Right cardiac atrium (tissue), 5 donors: ENCODE measurements at regions not wholly inside any gene's neighbourhood (a gene's known extent, or its start where the extent isn't known, plus 50 kb on each side); places are given as distances from the start of the nearest gene placed in this dataset.
"Not testable (repeated sequence)": the region's sequence is repeated elsewhere in the genome, so short reads cannot be mapped to it uniquely, and the experiment has no call there.

Experiments
- ATAC-seq, 2 donors: fragments of 200-7000 bp; cut with Tn5 transposase; one replicate each; pipeline versions ENCODE4 v1.8.0 to v1.9.1; 2020; ENCODE audit warnings: moderate library complexity in 2 of 2, mild to moderate bottlenecking in 1 of 2
- DNase-seq, 3 donors: peaks; one replicate each; pipeline ENCODE4 v3.0.0-alpha.2; 2020
- H3K27ac ChIP-seq: one replicate; pipeline ENCODE4 v1.5.1; 2013; ENCODE audit warnings: mild to moderate bottlenecking, low read length, control low read depth, moderate library complexity
- H3K27me3 ChIP-seq: one replicate; pipeline ENCODE4 v1.6.1; 2013; ENCODE audit not compliant: control insufficient read depth, insufficient read depth
- H3K4me1 ChIP-seq: one replicate; pipeline ENCODE4 v1.6.1; 2013; ENCODE audit warnings: low read length; ENCODE audit not compliant: control insufficient read depth, insufficient read depth
- H3K4me3 ChIP-seq: one replicate; pipeline ENCODE4 v1.5.1; 2013; ENCODE audit warnings: low read length, control low read depth
- H3K9me3 ChIP-seq: one replicate; pipeline ENCODE4 v1.6.1; 2013; ENCODE audit warnings: low read length; ENCODE audit not compliant: control insufficient read depth
- WGBS: extraction: QIAGEN DNeasy Blood & Tissue Kit; methylation state at CpG from one replicate; pipeline ENCODE4 v1.1.7; 2013; 5-methylcytosine and 5-hydroxymethylcytosine counted together
- intact Hi-C, 4 donors: fragments of 100-400 bp; cut with DNase I; formaldehyde crosslinking; loops; one replicate each; pipeline versions ENCODE4 v1.11.0 to v1.14.0; 2022 to 2023
- donor health status: healthy with polysubstance abuse.
- donor health status: DM: no; HTN: yes; CAD: no.
- donor health status: DM: no; HTN: no; CAD: no.
- donor health status: DM: no; HTN: yes; CAD: no; lungs with severe emphysema.
- donor health status: DM: yes; HTN: yes; CAD: no.

DNA sequence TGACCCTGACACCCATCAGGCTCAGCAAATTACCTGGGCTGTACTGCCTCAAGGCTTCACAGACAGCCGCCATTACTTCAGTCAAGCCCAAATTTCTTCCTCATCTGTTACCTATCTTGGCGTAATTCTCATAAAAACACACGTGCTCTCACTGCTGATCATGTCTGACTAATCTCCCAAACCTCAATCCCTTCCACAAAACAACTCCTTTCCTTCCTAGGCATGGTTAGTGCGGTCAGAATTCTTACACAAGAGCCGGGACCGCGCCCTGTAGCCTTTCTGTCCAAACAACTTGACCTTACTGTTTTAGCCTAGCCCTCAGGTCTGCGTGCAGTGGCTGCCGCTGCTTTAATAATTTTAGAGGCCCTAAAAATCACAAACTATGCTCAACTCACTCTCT, 828.2 kb downstream of the LTN1 start:
- ATAC-seq, H3K4me3 ChIP-seq, H3K27ac ChIP-seq, DNase-seq, H3K27me3 ChIP-seq, H3K4me1 ChIP-seq, H3K9me3 ChIP-seq, intact Hi-C loops: not testable (repeated sequence)
- WGBS, result 85% methylated on average over 9 of the region's 9 CpGs

- H3K9me3 ChIP-seq, H3K27me3 ChIP-seq, H3K4me3 ChIP-seq, DNase-seq, H3K4me1 ChIP-seq, H3K27ac ChIP-seq, intact Hi-C loops, ATAC-seq: not testable (repeated sequence)
- WGBS, result 94% methylated on average over 15 of the region's 15 CpGs
Measured at GRCh38 chr21:28162052-28162451, 830.6 kb downstream of the LTN1 start.

GRCh38 chr21:28160378-28160777, 832.3 kb downstream of the LTN1 start:
- Histone ChIP-seq H3K9me3 (no peaks in the 10 kb centered on the region), H3K4me1 (no peaks in the 10 kb centered on the region), H3K27me3 (no peaks in the 10 kb centered on the region), H3K27ac (no peak overlapping the region), H3K4me3 (no peak overlapping the region)
- no peak for DNase-seq
- WGBS, result 72% methylated on average over 3 of the region's 3 CpGs
- ATAC-seq, result peak; percentile 26 to 36
- intact Hi-C loops, result no loop called here

- Histone ChIP-seq H3K4me3 (no peak overlapping the region), H3K9me3 (no peaks in the 10 kb centered on the region), H3K27me3 (no peaks in the 10 kb centered on the region), H3K27ac (no peak overlapping the region), H3K4me1 (no peaks in the 10 kb centered on the region)
- DNase-seq (no peak), ATAC-seq (no peak)
- intact Hi-C loops, result no loop called here
- 67% methylated on average over 3 of the region's 3 CpGs for WGBS
Measured at GRCh38 chr21:28159396-28159795, 833.3 kb downstream of the LTN1 start.

DNA sequence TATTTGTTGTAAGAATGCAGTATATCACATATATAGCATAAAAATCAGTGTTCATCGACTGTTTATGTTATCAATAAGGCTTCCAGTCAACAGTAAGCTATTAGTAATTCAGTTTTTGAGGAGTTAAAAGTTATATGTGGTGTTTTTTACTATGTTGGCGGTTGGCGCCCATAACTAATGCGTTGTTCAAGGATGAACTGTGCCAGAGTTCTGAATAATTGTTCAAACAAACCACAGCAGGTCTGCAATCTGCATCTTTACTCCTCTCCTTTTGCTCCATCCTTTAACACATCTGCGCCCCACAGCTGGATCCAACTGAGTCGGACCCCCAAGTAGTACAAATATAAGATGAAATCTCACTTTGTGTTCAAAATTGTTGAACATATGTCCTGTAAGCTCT, 836.1 kb downstream of the LTN1 start:
- ATAC-seq (no peak), DNase-seq (no peak)
- Histone ChIP-seq H3K4me3 (no peak overlapping the region), H3K27me3 (no peaks in the 10 kb centered on the region), H3K27ac (no peak overlapping the region), H3K9me3 (no peaks in the 10 kb centered on the region), H3K4me1 (no peaks in the 10 kb centered on the region)
- intact Hi-C loops, result no loop called here
- 95% methylated on average over 6 of the region's 6 CpGs for WGBS

GRCh38 chr21:28154121-28154520, 838.6 kb downstream of the LTN1 start:
- DNase-seq (no peak), ATAC-seq (no peak)
- intact Hi-C loops, result no loop called here
- Histone ChIP-seq H3K27me3 (no peaks in the 10 kb centered on the region), H3K4me1 (no peaks in the 10 kb centered on the region), H3K4me3 (no peak overlapping the region), H3K27ac (no peak overlapping the region), H3K9me3 (no peaks in the 10 kb centered on the region)
- 73% methylated on average over 4 of the region's 4 CpGs for WGBS

DNA sequence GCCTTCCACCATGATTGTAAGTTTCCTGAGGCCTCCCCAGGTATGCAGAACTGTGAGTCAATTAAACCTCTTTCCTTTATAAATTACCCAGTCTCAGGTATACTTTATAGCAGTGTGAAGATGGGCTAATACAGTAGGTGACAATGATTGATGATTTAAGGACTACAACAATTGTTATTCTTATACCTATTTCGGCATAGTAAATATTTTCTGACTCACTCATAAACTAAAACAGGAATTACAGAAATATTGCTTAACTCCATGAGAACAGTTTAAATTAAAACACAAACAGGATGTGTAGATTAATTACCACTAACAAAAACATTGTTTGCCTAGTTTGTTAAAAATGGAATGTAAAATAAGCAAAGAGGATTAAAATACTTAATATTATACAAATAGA, 839.9 kb downstream of the LTN1 start:
- ATAC-seq (no peak), DNase-seq (no peak)
- Histone ChIP-seq H3K4me3 (no peak overlapping the region), H3K4me1 (no peaks in the 10 kb centered on the region), H3K9me3 (no peaks in the 10 kb centered on the region), H3K27me3 (no peaks in the 10 kb centered on the region), H3K27ac (no peak overlapping the region)
- intact Hi-C loops, result no loop called here
- WGBS, result 80% methylated on average over 1 of the region's 1 CpG

- Histone ChIP-seq H3K4me1 (no peaks in the 10 kb centered on the region), H3K4me3 (no peak overlapping the region), H3K27me3 (no peaks in the 10 kb centered on the region), H3K27ac (no peak overlapping the region), H3K9me3 (no peaks in the 10 kb centered on the region)
- WGBS, result 87% methylated on average over 2 of the region's 2 CpGs
- DNase-seq (no peak), ATAC-seq (no peak)
- intact Hi-C loops, result no loop called here
Measured at GRCh38 chr21:28151758-28152157, 840.9 kb downstream of the LTN1 start.

DNA sequence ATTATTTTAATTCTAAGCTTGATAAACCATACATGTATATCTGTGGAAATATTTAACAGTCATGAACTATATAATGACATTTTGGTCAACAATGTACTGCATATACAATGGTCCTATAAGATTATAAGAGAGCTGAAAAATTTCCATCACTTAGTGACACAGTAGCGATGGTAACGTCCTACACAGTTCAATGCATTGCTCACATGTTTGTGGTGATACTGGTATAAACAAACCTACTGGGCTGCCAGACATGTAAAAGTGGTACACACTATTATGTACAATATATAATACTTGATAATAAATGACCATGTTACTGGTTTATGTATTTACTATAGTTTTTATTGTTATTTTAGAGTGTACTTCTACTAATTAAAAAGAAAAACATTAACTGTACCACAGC, 841.9 kb downstream of the LTN1 start:
- H3K4me1 ChIP-seq, result no peaks in the 10 kb centered on the region
- H3K9me3 ChIP-seq, result no peaks in the 10 kb centered on the region
- 96% methylated on average over 2 of the region's 2 CpGs for WGBS
- H3K4me3 ChIP-seq, result no peak overlapping the region
- no peak for DNase-seq
- no peaks in the 10 kb centered on the region for H3K27me3 ChIP-seq
- intact Hi-C loops, result loop anchor here in 1 of 4 donors (1.0 kb wide), 1 partner anchor 33 kb away; no protein-coding TSS in a partner anchor
- no peak overlapping the region for H3K27ac ChIP-seq
- no peak for ATAC-seq

DNA sequence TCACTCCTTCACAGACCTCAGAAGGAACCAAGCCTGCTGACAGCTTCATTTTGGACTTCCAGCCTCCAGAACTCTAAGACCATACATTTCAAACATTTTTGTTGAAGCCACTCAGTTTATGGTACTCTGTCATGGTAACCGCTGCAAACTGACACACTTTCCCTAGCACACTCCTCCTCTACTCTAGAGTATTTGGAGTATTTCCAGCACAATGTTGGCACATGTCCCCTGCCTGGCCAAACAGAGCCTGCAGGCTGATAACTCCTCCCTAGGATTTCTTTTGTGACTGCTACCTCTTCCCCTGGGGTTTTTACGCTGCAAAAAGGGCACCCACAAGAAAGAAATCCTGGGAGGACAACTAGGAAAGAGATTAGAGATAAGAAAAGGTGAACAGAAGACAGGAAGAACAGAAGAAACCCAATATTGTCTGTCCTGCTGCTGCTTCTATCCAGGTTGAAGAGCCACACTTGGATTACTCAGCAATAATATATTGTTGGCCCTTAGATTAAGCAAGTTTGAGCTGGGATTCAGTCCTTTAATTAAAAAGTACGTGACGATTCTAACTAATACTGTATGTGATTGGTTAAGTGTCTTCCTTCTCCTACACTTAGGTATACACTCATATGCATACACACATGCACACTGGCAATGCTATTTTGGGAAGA, 844.1 kb downstream of the LTN1 start:
- Histone ChIP-seq H3K4me3 (no peak overlapping the region), H3K9me3 (no peaks in the 10 kb centered on the region), H3K4me1 (no peaks in the 10 kb centered on the region), H3K27ac (no peak overlapping the region), H3K27me3 (no peaks in the 10 kb centered on the region)
- ATAC-seq, result peak; percentile 73 to 86
- intact Hi-C loops, result no loop called here
- DNase-seq, result no peak
- 62% methylated on average over 4 of the region's 4 CpGs for WGBS

- DNase-seq (no peak), ATAC-seq (no peak)
- Histone ChIP-seq H3K9me3 (no peaks in the 10 kb centered on the region), H3K27ac (no peak overlapping the region), H3K4me1 (no peaks in the 10 kb centered on the region), H3K4me3 (no peak overlapping the region), H3K27me3 (no peaks in the 10 kb centered on the region)
- intact Hi-C loops, result no loop called here
- 95% methylated on average over 4 of the region's 4 CpGs for WGBS
Measured at GRCh38 chr21:28144653-28145052, 848.0 kb downstream of the LTN1 start.

- intact Hi-C loops, result no loop called here
- H3K27ac ChIP-seq, result no peak overlapping the region
- ATAC-seq (no peak), DNase-seq (no peak)
- H3K4me1 ChIP-seq, result no peaks in the 10 kb centered on the region
- no peaks in the 10 kb centered on the region for H3K27me3 ChIP-seq
- no peak overlapping the region for H3K4me3 ChIP-seq
- H3K9me3 ChIP-seq, result no peaks in the 10 kb centered on the region
Measured at GRCh38 chr21:28144089-28144488, 848.6 kb downstream of the LTN1 start.
